T-helper 22 cell (primary cell): ENCODE measurements at regions not wholly inside any gene's neighbourhood (a gene's known extent, or its start where the extent isn't known, plus 50 kb on each side); places are given as distances from the start of the nearest gene placed in this dataset.

Experiments used
- DNase-seq: peaks from one replicate; pipeline ENCODE4 v3.0.0-alpha.2; 2020; ENCODE audit warnings: low read depth

DNA sequence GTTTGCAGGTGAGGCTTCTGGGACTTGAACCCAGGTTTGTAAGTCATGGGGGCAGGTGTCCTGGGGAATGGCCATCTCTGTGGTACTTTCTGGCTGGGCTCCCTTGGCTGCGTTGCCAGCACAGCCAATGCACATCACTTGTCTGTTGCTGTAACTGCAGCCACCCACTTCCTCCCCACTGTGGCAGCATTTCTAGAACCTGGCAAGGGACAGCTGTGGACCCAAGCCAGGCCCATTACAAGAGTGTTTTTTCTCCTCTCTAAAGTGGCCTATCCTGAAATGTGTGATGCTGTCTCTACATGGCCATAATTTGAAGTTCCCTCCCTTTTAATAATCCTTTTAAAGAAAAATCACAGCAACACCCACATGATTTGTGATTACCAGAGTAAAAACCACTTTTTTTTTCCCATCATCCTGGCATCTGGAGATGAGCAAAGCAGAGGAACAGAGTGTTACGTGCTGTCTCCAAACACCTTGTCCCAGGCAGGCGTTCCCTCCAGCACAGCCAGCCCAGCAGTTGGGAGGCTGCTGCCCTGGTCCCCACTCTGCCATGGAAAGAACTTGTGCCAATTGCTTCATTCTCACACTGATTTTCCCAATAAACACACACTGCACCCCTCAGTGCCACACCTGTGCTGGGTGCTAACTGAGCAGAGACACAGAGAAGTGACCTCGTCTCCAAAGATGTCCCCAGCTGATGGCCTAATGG, 360.6 kb upstream of the USP24 start:
- DNase-seq = no peak

DNA sequence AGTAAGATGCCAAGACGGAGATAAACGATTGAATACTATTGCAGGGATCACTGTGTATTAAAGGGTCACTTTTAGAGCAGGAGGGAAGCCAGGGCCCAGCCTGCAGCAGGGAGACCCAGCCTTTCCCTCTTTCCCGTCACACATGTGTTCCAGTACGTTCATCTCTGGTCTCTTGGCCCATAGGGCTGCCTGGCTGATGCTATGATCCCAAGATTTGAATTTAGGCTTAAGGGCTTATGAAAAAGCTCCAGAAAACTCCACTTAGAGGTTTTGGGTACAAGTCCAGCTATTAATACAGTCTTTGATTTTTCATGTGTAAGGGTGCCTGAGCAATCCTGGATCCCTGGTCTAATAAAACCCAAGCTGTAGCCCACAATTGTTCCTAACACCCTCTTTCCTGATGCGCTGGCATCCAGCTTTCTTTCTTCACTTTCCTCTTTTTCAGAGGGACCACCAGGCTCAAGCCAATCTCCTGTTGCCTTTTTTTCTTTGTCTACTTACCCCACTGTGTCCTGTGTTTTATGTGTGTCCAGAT, 359.6 kb upstream of the USP24 start:
- no peak for DNase-seq

DNA sequence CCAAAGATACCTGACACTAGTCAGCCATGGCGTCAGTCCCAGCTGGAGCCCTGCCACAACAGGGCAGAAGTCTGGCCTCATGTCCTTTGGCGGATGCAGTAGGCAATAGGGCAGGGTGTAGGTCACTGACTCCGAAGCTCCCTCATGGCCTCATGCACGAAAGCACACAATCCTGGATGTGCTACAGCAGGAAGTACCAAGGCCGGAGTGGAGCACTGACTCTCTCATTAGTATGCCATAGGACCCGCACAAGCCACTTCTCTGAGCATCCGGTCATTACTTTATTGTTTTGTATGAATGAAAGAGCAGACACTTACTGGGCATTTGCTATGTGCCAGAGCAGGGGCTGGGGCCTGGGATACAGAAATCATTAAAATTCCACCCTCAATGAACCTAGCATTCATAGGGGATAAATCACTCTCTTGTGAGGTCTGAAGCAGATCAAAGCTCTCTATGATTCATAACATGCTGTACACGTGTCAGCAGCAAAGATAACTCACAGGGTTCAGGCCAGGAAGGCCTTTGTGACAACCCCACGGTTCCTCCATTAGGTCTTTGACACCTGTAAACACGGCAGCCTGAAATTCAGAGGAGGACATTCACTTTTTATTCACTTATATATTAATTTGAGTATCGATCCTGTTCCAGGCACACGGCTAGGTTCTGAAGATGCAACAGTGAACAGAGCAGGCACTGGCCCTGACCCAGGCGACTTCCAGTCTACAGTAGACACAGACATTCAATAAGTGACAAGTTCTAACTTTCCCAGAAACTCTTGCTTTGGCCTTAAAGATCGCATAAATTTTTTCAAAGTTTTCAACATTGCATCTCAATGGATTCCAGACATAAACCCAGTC, 357.9 kb upstream of the USP24 start:
- no peak for DNase-seq

DNA sequence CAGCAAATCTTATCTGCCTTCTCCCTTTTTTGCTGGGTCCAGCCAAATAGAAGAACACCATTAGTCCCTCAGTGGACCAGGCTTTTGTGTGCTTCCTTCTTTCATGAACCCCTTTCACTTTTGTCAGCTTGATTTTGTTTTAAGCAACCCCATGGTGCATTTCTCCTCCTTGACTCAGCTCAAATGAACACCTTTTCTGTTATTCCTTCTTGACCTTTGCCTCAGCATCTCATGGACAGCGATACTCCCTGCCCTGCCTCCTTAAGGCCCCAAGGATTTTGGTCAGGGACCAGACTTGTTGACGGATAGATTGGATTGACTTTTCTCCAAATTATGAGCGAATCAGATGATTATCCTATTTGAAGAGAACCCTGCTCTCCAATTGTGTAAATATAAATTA, 356.6 kb upstream of the USP24 start:
- no peak for DNase-seq

DNA sequence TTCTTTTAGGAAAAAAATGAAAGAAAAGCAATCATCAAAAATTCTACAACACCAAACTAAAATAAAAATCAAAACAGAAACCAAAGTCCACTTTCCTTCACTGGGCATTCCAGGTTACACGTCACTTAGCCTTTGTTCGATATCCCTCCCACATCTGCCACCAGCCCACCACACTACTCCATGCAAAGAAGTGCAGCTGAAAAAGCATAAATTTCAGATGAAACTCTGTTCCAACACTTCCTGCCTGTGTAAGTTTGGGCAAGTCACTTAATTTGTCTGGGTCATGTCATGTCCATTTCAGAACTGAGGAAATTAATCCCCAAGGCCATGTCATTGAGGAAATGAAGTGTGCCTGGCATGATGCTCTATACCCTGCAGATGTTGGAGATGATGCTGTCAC, 354.3 kb upstream of the USP24 start:
- DNase-seq = no peak

DNA sequence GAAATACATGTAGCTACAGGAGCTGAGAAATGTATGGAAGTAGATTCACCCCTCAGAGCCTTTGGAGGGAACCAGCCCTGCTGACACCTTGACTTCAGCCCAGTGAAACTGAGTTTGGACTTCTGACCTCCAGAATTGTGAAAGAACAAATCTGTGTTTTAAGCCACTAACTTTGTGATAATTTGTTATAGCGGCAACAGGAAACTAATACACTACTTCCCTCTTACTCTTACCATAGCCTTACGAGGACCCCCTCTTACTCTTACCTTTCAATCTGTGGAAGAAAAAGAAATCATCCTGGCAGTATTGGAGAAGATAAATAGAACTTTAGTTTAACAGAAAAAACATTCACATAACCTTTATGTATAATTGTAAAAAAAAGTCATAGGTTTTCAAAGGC, 353.6 kb upstream of the USP24 start:
- DNase-seq = no peak

DNA sequence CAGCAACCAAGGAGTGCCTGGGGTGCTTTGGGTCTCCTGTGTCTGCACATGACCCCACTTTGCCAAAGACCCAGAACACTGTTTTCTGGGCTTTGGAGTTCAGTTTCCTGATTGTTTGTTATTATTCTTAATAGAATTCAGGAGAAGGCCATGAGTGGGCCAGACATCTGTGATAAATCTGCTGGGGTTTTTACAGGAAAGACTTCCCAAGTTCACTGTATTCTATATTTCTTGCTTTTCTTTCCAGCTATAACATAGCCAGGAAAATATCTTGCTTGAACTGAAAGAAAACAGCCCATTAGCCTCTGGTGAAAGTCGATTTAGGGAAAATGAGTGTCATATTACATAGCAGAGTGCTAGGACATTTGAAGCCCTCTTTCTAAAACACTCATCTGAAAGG, 345.1 kb upstream of the USP24 start:
- DNase-seq = no peak

DNA sequence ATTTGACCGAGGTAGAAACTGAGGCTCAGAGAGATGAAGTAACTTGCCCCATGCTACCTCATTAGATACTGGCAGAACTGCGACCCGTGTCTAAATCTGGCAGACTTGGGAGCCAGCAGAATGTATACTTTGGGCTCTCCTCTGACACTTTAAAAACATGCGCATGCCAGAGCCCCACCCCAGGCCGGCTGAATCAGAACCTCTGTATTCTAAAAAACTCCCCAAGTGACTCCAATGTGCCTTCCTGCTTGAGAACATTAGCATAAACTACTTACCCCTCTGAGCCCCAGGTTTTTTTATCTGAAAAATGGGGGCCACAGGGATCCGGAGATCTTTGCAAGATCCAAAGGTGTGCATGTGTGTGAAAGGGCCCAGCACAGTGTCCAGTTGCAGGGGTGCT, 344.7 kb upstream of the USP24 start:
- DNase-seq = no peak

DNA sequence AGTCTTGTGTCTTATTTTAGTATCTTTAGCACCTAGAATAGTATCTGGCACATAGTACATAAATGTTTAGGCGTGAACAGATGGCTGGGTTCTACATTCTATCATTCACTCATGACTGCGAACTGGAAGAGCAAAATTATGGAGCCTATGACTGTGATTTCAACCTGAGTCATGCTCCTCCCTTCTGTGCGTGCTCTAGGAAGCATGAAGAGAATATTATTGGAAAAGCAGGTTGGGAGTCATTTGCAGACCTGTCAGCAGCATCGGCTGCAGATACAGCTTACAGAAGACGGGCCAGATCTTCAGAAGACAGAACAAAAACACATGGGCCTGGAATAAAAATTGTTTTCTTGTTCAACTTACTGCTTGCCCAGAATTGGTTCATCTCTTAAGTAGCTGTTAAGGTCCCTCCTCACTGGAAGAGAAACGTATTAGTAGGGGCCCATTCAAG, 344.0 kb upstream of the USP24 start:
- no peak for DNase-seq

DNA sequence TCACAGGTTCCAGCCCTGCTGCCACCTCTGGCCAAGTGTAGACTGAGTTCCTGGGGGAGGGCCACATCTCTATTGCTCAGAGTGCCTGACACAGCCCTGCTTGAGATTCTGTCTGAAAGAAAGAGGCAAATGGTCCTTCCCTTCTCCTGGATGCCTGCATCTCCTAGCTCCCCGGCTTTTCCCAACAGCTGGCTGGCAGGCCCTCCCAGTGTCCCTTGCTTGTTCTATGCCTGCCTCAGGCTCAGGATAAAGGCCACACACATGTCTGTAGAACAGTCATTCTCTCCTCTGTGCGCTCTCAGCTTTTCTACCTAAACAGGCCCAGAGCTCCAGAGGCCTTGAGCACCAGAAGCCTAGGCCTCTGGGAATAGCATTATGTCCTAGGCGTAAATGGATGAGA, 343.4 kb upstream of the USP24 start:
- DNase-seq = no peak

DNA sequence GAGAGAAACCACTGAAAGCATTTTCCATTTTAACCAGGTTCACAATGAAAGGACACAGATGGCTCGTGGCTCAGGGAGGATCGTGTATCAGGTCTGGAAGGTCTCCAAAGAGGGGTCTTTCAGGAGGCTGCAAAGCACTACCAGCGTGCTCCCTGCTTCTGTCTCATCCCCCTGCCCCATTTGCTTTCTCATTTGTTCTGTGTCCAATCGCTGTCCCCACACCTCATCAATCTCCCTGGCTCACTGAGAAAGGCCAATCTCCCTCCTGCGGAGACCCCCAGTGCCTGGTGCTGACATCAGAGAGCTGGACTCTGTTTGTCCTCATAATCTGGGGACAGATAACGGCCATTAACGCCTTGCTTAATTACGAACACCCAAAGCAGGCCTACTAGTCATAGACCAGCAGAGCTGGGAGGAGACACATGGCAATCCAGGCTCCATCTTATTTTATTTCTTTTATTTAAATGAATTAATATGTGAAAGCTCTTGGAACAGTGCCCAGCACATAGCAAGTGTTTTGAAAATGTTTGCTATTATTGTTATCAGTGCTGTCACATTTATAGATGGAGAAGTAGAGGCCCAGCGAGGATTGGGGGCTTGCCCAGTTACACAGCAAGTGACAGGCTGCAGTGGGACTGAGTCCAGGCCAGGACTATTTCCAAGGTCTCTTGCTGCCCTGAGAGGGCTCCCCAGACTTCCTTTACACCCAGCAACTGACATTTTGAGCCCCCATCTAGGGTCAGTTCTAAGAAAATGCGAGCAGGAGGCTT, 341.0 kb upstream of the USP24 start:
- no peak for DNase-seq

DNA sequence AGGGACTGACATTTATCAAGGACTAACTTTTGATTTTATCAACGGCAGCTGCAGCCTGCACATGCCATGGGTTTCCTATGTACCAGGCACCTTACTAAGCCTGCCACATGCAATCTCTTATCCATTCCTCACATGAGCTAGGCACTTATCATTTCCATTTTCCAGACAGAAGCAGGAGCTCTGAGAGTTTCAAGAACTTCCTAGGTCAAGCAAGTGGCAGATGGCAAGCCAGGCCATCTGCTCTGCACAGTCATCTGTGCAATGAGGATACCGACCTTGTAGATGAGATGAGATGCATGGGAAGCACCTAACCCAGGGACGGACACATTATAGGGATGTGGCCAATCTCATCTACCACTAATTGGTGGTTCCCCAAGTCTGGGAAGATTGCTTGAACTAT, 339.4 kb upstream of the USP24 start:
- DNase-seq = no peak

DNA sequence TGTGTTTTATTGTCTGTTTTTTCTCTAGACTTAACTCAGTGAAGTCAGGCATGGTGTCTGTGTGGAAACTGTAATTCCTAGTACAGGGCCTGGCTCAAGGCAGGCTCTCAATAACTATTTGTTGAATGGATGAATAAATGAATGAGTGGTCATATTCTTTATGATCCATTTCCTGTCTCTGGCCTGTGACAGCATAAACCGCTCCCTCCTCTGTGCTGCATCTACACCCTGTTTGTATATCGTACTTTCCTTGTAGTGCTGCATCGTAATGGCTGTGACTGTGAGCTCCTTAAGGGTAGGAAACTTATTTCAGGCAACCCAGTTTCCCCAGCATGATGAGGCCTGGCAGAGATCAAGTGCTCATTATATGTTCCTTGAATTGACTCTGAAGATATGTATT, 337.5 kb upstream of the USP24 start:
- DNase-seq = no peak

DNA sequence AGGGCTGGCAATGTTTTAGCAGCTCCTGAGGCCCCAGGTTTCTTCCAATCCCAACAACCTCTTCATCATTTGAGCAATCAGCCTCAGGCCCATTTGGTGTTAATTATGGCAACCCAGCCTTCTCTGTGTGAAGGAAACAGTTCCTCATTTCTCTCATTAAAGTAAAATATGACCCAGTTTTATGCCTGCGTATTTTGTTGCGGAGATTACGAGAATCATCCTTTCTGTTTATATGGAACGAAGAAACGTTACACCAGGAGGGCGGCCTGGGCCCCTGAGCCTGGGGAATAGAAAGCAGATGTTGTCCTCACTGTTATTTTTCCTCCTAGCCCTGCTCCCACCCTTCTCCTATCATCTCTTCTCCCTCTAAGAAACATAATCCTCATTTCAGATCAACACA, 332.2 kb upstream of the USP24 start:
- no peak for DNase-seq

DNA sequence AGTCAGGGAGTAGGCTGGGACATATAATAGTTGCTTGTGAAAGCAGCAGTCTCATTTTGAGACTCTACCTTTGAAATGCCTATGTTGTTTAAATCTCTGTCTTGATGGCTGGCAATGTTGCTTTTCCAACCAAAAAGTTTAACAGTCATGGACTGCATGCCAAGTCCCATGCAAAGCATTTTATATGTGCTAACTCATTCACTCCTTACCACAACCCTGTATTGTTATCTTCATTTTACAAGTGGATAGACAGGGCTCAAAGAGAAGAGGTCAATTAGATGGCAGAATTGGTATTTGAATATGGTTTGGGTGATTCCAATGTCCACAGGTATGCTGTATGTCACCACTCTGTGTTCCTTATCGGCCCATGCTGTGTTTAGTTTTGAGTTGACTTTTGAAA, 331.4 kb upstream of the USP24 start:
- no peak for DNase-seq

DNA sequence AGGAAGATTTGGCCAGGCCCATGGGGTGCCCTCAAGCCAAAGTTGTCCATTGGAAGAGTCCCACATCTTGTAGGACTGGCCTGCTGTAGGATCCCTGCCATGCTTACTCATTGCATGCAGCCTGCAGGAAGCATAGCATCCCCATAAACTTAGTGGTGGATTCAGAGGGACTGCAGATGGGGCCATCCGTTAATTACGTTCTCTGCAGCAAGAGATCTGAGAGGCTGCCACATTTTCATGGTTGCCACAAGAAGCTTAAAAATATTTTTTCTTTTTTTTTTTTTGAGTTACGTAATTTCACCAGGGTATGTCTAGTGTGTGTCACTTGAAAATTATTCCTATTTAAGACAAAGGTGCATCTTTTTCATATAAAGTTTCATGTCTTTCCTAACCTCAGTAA, 329.7 kb upstream of the USP24 start:
- no peak for DNase-seq

DNA sequence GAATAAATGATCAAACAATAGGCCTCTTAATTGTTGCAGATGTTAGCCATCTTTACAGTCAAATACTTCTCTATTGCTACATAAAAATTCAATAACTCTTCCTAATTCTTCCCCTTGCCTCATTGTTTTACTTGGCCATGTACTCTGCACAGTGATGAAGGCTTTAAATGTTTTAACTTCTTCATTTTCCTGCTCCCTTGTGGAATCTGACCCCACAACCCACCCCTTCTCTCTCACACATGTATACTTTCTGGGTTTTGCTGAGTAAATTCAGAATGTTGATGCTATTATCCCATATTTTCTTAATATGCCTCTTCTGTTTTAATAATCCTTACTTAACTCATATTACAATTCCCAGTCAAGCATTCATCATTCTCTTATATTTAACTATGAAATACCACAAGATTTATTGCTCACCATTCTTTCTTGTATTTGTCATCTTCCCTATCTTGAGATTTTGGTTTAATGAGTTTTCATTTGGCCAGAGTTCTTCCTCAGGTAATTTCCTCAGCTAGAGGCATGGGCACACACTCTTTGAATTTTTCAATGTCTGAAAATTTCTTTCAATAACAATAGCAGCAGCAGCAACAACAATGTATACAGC, 327.8 kb upstream of the USP24 start:
- no peak for DNase-seq

DNA sequence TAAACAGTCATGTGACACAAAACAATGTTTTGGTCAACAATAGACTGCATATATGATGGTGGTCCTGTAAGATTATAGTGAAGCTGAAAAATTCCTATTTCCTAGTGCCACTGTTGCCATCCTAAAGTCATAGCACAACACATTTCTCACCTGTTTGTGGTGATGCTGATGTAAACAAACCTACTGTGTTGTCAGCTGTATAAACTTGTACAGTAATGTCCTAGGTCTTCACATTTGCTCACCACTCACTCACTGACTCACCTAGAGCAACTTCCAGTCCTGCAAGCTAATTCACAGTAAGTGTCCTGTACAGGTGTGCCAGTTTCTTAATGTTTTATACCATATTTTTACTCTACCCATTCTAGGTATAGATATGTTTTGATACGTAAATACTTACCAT, 326.1 kb upstream of the USP24 start:
- no peak for DNase-seq

DNA sequence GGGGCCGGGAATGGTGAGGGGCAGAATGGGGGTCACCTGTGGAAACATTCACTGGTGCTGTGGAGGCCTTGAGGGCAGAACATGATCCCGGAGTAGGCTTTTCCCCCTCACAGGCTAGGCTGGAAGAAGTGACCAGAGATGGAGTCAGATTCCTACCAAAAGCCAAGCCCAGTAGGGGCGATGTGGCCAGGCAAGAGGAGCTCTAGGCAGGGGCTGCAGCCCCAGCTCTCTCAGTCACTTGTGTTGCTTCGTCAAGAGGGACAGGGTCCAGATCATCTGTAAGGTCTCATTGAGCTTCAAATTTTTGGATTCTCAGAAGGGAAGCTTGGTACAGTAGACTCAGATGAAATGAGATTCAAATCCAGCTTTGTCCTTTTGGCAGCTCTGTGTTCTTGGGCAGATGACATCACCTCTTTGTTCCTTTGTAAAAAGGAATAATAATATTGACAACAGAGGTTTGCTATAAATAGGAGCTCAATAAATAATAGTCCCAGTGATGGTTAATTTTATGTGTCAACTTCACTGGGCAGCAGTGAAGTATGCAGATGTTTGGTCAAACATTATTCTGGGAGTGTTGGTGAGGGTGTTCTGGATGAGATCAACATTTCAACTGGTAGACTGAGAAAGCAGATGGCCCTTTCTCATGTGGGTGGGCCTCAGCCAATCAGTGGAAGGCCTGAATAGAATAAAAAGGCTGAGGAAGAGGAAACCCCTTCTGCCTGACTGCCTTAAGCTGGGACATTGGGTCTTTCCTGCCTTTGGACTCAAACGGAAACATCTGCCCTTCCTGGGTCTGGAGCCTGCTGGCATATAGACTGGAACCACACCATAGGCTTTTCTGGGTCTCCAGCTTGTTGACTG, 324.7 kb upstream of the USP24 start:
- DNase-seq = no peak

DNA sequence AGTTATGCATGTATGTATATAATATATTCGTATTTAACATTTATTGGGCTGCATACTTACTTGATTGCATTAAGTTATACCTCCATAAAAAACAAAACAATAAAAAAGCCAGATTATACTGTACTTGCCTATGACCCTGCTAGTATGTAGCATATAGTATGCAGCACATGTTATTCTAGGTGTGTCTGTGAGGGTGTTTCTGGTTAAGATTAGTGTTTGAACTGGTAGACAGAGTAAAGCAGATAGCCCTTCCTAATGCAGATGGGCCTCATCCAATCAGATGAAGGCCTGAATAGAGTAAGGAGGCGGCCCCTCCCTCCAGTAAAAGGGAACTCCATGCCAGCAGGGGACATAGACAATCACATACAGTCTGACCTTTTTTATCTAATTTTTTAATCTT, 323.3 kb upstream of the USP24 start:
- no peak for DNase-seq

DNA sequence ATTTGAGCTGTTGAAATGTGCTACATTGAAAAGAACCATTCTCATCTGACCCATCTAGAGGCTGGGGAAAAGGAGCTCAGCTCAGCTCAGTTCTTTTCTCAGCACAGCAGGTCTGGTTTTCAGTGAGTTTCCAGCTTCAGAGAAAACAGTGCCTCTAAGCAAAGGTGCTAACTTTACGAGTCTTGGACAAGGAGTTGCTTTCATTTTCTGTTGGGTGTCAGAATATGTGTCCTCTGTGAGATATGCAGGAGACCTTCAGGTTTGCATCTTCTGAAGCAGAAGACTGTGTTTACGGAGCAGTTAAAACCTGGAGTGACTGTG, 321.3 kb upstream of the USP24 start:
- no peak for DNase-seq
